ENCODE measurements at regions not wholly inside any gene's neighbourhood (a gene's known extent, or its start where the extent isn't known, plus 50 kb on each side); places are given as distances from the start of the nearest gene placed in this dataset.

- TF ChIP-seq CTCF (IDR thresholded peaks at IDR 0.05; ENCODE audit: insufficient read depth, low read length) (no peak), REST (IDR thresholded peaks at IDR 0.05; ENCODE audit: insufficient replicate concordance, low read depth) (no peak), GABPA (IDR thresholded peaks at IDR 0.05; ENCODE audit: low read depth) (no peak)
These were observed 614.2 kb downstream of the BCL11A start for GRCh38 chr2:59939236-59939635.

Measured in HL-60 (cell line).